GM06990 (cell line): ENCODE measurements at regions not wholly inside any gene's neighbourhood (a gene's known extent, or its start where the extent isn't known, plus 50 kb on each side); places are given as distances from the start of the nearest gene placed in this dataset.

Experiments used
- DNase-seq: peaks from one replicate; pipeline ENCODE4 v3.0.0-alpha.2; 2011; ENCODE audit not compliant: insufficient read length; ENCODE audit errors: extremely low read depth
- H3K27me3 ChIP-seq: replicated peaks from 2 replicates; pipeline ENCODE4 v1.6.0; 2011; ENCODE audit warnings: low read length; ENCODE audit not compliant: control insufficient read depth, insufficient read depth
- H3K36me3 ChIP-seq: 2 replicates; pipeline ENCODE4 v1.5.1; 2011; ENCODE audit warnings: low read length; ENCODE audit not compliant: control insufficient read depth, insufficient read depth
- H3K4me3 ChIP-seq: replicated peaks from 2 replicates; pipeline ENCODE4 v1.5.1; 2011; ENCODE audit warnings: low read depth, mild to moderate bottlenecking, control low read depth, low read length
- TF ChIP-seq, protein P1 (sequence below): IDR thresholded peaks from 2 replicates; pipeline ENCODE4 v1.5.1; 2011; ENCODE audit warnings: low read length, control low read depth, mild to moderate bottlenecking, inconsistent platforms; ENCODE audit not compliant: insufficient read depth, poor library complexity, severe bottlenecking

DNA sequence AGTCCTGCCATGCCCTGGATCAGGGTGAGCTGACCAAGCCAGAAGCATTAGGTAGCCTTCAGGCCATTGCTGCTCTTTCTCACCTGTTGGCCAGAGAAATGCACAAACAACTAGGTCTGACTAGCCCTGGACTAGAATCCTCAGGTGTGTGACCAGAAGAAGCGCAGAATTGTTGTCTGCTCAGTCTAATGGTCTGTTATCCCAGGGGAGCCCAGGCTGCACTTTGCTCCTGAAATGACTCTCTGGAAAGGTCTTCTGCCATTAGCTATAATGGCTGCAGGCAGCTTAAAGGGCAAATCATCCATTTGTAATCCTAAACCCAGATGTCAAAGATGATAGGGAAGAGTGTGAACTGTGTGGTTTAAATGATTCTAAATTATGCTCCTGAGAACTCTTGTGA is 246.1 kb downstream of the NFKBIZ start:
- Histone ChIP-seq H3K36me3 (no peaks in the 10 kb centered on the region), H3K27me3 (no peaks in the 10 kb centered on the region), H3K4me3 (no peak overlapping the region)
- TF ChIP-seq, protein P1, sequence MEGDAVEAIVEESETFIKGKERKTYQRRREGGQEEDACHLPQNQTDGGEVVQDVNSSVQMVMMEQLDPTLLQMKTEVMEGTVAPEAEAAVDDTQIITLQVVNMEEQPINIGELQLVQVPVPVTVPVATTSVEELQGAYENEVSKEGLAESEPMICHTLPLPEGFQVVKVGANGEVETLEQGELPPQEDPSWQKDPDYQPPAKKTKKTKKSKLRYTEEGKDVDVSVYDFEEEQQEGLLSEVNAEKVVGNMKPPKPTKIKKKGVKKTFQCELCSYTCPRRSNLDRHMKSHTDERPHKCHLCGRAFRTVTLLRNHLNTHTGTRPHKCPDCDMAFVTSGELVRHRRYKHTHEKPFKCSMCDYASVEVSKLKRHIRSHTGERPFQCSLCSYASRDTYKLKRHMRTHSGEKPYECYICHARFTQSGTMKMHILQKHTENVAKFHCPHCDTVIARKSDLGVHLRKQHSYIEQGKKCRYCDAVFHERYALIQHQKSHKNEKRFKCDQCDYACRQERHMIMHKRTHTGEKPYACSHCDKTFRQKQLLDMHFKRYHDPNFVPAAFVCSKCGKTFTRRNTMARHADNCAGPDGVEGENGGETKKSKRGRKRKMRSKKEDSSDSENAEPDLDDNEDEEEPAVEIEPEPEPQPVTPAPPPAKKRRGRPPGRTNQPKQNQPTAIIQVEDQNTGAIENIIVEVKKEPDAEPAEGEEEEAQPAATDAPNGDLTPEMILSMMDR: no peak
- DNase-seq: no peak

DNA sequence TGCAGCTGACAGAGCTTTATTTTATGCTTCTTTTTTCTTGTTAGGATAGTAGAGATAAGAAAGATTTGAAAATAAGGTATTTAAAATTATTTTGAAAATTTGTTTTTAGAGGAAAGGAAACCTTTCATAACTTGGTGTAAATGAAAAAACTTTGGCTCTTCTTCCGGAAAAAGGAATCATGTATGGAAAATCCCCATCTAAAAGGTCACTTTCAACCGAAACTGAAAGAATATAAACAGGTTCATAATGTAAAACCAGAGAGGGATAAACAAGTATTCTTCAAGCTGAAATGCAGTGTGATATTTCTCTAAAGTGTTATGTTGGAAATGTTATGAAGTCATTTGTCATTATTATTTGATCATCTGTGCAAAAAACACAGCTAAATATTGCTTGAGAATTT is 246.8 kb downstream of the NFKBIZ start:
- H3K27me3 ChIP-seq: no peaks in the 10 kb centered on the region
- no peak for DNase-seq
- TF ChIP-seq, protein P1: no peak
- H3K4me3 ChIP-seq: no peak overlapping the region
- no peaks in the 10 kb centered on the region for H3K36me3 ChIP-seq

DNA sequence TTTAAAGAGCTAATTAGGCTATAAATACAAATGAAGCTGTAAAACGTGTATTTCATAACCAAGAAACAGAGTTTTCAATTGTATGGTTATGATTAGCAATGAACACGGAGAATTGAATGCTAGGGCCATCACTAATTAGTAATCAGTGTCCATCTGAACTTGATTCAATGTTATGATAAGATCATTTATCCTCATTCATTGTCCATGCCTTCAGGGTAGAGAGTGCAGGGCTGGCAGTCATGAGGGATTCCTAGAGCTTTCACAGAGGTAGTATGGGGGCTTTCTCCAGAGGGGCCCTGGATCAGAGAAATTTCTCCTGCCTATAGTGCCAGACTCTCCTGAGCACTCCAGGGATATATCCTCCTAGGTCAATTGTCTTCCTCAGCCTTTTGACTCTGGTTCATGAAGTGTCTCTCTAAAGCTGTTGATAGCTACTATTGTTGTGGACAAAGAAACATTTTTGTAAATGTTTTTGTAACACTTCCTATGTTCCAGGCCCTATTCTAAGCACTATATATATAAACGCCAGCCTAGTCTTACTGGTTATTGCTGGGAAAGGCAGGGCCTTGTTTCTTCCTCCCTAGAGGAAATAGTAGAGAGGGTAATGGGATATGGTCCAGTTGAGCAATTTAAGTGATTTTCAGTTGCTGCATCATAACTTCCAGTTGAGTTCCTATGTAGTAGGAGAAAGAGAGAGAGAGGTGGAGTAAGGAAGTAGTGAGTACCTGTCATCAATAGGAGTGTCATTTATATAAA is 249.0 kb downstream of the NFKBIZ start:
- TF ChIP-seq, protein P1: no peak

DNA sequence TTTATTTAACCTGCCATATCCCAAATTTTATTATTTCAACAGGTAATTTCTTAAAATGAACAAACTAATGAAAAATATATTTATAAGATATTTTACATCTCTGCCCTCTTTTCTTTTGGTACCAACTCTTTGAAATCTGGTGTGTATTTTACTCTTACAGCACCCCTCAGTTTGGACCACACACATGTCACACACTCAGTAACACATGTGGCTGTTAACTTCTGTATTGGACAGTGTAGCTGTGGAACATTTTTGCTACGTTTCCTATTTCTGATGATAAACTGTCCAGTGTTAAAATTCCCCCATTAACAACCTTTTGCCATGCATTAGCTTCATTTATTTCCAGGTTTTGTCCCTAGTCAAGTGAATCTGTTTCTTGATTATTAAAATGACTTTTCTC is 250.6 kb downstream of the NFKBIZ start:
- H3K27me3 ChIP-seq: no peaks in the 10 kb centered on the region
- H3K4me3 ChIP-seq: no peak overlapping the region
- no peaks in the 10 kb centered on the region for H3K36me3 ChIP-seq
- TF ChIP-seq, protein P1: no peak
- DNase-seq: no peak

More for the DNA sequence above, 249.0 kb downstream of the NFKBIZ start:
- Histone ChIP-seq H3K27me3 (no peaks in the 10 kb centered on the region), H3K36me3 (no peaks in the 10 kb centered on the region), H3K4me3 (no peak overlapping the region)
- no peak for DNase-seq

DNA sequence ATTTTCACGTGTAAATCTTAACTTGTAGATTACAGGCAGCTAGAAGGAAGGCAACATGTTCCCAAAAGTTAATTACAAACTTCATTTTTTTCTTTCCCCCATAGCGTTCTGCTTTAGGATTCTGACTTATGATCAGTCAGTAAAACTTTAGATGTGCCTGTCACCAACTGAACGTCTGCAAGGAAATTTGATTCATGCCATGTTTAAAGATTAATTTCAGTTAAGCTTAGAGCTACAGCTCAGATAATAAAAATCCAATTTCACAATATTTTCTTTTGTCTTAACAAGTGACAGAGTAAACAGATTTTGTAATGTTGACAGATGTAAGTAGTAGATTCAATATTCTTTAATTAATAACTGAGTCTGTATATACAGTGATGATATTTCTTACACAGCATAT is 253.1 kb downstream of the NFKBIZ start:
- TF ChIP-seq, protein P1: no peak
- no peak for DNase-seq
- no peaks in the 10 kb centered on the region for H3K36me3 ChIP-seq
- no peak overlapping the region for H3K4me3 ChIP-seq
- H3K27me3 ChIP-seq: no peaks in the 10 kb centered on the region
